Hematopoietic multipotent progenitor cell treated with erythropoietin and hydrocortisone succinate and interleukin-3 and kit ligand, for 17 days (in vitro differentiated cells): ENCODE measurements at regions not wholly inside any gene's neighbourhood (a gene's known extent, or its start where the extent isn't known, plus 50 kb on each side); places are given as distances from the start of the nearest gene placed in this dataset.

Experiments used
- DNase-seq: peaks from one replicate; pipeline ENCODE4 v3.0.0-alpha.2; 2015; ENCODE audit warnings: low spot score

DNA sequence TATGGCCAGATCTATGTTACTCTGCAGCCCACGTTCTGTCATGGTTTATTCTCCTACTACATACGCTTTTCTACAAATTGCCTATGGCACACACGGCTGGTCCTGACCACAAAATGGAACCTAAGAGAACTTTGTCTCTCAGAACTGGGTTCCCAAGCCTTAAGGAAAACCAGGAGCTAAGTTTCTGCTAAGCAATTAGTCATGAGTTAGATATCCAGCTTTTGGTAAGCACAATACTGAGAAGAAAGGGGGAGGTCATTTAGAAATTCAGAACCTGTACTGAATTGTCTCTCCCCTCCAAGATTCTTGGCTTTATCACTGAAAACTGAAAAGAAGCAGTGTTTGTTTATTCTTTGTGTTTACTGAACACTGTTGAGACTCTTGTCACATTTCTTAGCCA lies 283.5 kb upstream of the TANK start:
- DNase-seq, result no peak

DNA sequence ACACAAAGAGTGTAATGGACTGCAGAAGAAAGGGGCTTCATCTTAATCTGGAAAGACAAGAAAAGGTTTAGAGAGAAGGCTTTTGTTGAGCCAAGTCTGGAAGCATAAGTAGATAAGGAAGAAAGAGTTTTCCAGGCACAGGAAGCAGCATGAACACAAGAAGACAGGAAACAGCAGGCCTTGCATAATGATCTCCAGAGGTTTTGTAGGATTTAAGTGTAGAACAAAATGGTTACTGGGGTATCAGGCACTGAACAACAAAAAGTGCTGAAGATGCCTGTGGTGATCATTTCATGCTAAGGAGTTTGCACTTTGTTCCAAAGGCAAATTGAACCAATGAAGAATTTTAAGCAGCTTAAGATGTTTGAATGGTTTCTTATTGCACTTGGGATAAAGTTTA lies 281.6 kb upstream of the TANK start:
- DNase-seq, result no peak

DNA sequence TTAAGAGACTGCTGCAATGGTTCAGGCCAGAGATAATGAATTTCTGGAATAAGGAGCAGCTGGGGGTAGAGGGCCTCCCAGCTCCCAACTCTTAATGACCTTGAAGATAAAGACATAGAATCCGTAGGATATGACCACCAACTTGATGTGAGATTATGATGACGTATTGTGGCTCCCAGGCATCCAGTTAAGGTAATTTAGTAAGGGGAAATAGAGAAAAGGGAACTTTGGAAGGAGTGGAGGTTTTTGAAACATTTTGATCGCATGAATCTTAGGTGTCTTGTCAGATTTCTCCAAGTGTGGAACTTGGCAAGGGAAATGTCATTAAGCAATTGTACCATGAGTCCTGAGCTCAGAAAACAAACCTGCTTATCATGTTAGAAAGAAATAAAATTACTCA lies 277.3 kb upstream of the TANK start:
- DNase-seq, result no peak

DNA sequence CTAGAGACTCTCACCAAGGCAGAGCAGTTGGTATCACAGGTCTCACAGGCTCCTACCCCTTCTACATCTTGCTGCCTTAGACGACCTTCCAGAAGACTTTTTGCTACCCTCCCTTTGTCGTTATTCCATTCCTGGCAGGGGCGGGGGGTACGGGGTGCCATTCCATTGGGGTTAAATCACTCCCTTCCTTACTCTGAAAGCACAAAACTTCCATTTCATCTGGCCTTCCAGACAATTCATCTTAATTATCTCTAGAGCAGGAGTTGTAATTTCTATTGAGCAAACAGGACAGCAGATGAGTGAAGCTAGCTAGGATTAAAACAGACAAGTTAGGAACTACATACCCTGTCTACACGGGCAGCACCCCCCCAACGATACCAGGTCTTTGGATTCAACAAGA lies 276.2 kb upstream of the TANK start:
- no peak for DNase-seq

DNA sequence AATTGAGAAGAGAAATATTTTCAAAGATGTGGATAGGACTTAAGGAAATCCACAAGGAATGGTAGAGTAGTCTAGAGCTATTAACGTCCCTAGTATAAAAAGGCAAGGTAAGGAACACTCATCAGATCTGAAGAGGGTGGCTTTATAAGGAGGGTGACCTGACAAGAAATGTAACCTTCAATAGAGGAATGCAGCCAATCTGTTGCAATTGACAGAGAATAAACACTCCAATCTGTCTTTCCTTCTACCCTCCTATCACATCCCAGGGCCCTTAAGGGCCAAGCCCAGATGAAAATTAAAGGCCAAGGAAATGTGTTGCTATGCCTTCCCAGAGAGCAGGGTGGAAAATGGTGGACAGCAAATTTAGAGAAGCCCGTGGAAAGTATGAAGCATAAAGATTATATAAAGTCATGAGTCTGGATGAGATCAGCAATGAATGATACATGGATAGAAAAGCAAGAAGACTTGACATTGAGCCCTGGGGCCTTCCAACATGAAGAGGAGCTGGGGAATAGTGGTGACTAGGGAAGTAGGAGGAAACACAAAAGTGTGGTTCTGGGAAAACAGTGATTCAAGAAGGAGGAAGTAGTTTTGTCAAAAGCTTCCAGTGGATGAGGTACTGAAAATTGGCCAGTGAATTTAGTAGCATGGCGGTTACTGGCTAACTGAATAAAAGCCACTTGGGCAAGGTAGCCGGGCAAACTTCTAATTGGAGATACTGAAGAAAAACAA lies 270.6 kb upstream of the TANK start:
- DNase-seq, result no peak

DNA sequence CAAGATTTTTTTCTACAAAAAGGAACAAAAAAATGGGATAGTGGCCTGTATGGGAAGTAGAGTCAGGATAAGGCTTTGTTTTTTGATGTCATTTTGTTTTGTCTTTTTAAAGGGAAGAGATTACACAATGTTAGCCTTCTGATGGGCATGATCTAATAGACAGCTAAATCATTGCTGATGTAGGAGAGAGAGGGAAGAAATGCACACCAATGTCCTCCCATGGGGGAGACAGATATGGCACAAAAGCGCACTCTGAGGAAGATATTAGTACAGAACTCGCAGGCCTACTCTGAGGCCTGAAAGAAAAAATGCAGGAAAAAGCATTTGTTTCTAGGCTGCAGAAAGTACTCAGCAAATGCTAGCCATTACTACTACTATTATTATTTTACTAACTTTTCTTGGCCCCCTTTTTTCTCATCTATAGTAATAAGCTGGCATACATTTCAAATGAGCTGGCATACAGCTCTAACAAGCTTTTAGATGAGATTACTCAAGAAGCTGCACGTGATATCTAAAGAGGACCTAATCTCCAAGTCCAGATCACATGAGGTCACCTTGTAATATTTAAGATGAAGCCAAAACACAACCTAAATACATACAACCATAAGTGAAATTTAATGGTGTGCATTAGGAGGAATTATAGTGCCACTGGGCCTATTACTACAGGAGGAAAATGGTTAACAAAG lies 269.4 kb upstream of the TANK start:
- no peak for DNase-seq

DNA sequence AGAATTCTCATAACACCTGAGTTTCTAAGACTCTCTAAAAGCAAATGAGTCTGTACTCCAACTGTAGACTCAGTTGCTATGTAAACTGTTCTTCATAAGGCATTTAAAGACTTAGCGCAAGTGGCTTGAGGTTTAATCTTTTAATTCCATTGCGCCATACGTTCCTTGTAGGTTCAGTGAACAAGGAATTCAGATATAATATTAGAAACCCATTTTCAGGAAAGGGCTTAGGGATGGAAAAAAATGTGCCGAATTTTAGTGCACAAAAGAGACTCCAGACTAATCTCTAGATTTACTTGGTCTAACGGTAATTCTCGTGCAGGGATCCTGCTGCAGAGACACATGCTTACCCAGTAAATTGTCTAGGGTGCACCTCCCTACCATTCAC lies 268.9 kb upstream of the TANK start:
- no peak for DNase-seq

DNA sequence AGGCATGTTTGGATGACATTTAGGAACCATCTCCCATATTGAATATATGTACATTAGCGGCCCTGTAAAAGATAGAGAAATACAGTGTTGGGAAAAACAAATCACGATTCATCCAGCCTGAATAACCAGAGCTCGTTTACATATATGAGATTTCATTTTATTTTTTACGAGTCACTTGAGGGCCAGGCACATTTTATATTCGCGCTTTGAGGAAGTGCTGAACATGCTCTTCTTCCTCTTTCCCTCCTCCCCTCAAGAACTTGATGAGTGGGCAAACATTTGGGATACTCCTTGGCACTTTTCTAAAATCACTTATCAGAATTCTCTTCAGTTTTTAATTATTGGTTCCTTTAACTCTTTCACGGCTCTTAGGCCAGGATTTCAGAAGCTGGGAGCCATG lies 268.0 kb upstream of the TANK start:
- DNase-seq, result no peak

DNA sequence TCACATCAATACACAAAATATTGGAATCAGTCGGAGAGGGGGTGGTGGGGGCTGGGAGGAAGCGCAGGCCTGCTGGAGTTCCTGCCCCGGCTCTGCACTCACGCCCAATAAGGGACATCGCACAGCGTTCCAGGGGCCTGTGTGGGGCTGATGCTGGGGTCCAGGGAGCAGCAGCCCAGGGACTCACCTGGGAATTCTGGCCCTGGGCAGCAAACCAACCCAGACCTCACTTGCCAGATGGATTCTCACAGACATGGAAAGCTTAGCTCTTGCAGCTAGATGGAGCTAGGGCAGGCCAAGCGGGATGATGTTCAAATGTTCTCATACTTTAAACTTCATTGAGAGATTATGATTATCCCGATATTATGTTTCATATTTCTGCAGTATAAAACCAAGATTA lies 266.6 kb upstream of the TANK start:
- no peak for DNase-seq

DNA sequence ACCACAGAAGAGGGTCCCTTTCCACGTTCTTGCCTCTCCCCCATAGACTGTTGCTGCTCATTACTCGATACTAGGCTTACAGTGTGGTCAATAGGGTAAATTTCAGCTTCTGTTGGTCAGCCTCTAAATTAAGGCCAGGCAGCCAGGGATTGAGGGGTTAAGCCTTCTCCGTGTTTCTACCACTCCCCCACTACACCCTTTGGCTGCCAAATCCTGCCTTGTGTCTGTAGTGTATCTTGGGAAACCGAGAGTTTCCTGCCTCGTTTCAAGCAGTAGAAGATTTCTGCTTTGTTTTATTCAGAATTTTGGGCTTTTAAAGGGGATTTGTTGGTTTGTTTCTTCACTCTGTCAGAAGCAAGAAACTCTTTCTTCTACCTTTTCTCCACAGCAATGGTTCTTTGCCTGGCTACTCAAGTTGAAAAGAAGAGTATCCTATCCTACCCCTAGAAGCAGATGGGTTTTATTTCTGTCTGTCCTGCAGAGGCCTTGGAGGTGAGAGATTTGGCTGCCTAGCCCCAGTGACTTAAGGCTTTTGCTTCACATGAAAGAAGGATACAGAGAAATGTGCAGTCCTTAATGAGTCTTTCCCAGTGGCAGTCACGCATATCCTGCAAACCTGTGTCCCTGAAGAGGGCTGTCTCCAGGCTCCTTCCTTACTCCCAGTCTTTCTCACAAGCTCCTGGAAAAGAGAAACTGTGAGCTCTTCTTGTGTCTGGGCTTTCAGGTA lies 261.5 kb upstream of the TANK start:
- no peak for DNase-seq

DNA sequence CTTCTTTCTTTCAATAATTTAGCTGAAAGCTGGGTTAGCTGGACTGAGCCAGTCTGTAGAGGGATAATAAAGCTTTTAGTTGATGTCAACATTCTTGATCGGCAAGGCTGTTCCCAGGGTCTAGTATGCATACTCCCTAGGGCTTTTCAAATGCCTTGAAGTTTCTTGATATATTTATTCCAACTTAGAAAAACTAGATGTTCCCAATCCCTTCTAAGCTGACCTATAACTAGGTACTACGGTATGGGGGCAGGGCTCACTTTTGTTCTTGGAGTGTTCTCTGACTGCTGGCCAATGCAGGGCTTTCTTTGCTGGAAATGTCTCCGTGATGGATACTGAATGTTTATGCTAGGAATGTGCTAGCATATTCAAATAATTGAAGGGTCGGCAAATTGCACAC lies 258.6 kb upstream of the TANK start:
- no peak for DNase-seq

DNA sequence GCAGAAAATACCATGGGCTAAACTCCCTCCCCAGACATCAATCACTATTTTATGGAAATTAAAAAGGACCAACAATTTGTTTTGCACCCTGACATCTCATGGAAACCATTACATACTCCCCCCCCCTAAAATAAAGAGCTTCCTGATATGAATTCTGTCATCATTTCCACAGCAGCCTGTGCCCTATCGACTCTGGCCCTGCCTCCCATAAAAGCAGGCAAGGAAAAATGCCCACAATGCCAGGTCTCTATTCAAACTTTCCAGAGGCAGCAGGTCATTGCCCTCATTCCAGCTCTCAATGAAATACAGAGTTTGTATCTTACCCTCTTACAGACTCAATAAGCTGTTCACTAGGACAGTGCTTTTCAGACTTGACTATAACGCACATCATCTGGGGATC lies 254.4 kb upstream of the TANK start:
- DNase-seq, result no peak

DNA sequence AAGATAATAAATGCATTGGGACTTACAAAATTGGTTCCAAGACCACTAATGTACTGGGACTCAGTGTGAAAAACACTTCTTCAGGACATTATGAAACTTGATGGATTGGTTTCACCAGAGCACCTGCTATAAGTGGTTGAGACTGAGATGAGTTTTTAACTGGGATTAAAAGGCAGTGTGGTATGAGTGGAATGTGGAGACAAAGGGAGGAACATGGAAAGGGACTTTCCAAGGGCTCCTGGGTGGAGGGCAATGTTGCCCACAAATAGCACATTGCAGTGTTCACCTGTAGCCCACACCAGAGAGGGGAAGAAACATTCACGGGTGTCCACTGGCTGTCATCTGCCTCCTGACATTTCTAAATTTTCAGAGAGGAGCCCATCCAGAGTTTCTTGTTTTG lies 253.3 kb upstream of the TANK start:
- no peak for DNase-seq

DNA sequence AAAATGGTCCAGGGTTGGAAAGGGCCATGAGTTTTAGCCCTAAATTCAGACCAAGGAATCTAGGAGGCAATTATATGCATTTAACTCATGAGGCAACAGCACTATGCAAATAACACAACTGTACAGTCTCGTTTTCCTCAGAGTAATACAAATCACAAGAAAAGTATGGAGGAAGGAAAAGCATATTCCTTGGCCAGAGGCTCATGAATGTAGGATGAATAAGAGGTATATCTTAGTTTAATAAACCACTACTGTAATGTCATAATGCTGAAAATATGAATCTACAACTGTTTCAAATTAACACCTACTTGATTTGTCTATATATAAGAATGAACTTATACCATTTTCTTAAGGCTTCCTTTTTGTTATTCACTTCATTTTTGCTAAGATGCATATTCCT lies 252.5 kb upstream of the TANK start:
- no peak for DNase-seq

DNA sequence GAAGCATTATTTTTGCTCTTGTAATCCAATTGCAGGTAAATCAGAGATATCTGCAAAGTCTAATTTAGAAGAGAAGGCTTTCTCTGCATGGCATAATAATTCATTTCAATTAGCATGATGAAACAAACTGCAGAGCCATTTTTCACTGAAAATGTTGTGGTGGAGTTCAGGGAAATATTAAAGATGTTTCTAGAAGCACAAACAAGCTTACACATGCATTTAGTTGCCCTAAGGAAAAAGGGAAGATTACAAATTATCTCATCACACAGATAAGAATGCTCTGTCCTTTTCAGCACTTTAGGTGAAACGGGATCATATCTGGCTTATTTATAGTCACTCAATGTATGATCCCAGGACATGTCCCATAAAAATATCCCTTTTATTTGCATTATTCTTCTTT lies 252.1 kb upstream of the TANK start:
- DNase-seq, result no peak

DNA sequence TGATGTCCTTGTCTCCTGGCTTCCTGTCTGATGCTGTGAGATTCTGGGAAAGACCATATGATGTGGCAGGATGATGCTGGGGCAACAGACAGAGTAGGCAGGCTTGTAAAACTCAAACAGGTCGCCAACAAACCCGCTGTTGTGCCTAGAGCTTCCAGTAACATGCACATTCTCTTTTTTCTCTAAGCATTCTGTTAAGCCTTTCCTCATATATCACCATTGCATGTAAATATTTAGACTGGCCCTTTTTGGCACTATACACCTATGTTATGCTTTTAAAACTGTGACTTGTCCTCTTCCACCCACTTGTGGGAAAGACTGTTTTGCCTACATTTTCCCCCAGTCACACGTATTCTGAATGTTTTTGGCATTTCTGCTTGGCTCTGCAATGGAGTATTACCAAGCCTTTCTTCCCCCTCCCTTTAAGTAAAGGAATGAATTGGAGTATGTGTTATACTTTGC lies 250.4 kb upstream of the TANK start:
- no peak for DNase-seq

DNA sequence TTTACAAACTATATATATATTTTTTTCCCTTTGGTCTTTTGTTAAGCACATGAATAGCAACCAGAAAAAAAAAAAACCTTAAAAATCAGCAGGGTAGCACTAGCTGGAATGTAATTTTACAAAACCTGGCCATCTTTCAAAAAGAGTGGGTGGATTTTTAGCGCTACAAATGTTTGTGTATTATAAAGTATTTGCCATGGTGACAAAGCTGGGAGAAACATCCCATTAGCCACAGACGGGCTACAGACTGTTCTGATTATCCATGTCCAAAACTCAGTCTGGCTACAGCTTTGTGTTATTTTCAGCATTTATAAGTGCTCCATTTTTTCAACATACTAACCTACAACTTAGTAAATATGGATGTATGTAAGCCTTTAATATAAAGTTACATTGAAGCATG lies 249.5 kb upstream of the TANK start:
- no peak for DNase-seq

DNA sequence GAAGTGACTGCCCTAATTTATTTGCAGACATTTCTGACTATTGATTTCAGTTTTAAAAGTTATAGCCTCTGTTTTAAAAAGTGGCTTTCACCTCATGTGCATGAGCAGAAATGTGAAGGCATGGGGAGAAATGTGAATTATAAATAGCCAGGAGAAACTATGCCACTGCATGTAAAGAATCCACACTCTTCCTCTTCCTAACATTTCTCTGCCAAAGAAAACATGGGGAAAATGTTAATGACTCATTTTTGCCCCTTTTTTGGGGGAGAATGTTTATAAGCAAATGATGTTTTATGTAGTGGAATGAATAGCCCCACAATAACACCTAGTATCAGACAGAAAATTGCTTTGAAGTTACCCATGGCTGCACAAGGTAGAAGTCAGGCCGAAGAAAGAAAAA lies 249.0 kb upstream of the TANK start:
- no peak for DNase-seq

DNA sequence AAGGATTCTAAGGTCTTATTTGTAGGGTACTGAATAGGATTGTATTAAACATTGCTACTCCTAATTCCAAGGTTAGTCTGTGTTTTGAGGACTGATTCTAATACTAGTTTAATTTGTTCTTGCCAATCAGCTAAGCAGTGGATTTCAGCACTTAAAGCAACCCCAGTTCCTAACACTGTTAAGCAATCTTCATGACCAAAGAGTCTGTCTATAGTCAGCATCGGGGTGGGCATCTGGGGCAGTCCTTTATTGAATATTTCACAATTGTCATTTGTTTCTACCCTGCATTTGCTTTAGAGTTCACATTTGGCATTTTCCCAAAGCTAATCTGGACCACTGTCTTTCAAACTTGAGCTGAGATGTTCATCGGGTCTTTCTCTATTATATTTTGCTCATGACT lies 248.0 kb upstream of the TANK start:
- no peak for DNase-seq

DNA sequence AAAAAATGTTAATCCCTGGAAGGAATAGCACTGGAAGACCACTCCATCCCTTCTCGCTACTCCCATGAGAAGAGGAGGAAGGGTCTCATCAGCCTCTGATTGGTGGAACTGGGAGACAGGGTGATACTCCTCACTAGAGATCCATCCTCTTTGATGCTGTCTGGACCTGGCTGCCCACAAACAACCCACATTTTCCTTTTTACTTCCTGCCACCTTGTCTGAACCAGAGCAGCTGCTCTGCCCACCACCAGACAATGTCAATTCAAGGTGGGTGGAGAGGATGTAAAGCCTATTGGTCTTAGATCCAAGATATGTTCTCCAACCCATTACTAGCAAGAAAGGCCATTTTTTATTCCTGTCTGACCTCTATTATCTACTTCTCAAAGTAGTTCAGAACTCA lies 246.9 kb upstream of the TANK start:
- no peak for DNase-seq

DNA sequence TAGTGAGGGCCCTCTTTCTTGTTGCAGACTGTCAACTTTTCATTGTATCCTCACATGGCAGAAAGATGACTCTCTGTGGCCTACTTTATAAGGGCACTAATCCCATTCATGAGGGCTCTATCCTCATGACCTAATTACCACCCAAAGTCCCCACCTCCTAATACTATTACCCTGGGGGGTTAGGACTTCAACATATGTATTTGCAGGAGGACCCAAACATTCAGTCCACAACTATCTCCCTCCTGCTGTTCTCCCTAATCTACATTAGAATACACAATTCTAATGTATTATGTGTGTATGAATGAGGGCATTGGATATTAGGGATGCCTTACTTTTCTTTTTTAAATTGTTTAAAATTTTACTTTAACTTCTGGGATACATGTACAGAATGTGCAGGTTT lies 246.0 kb upstream of the TANK start:
- DNase-seq, result no peak

DNA sequence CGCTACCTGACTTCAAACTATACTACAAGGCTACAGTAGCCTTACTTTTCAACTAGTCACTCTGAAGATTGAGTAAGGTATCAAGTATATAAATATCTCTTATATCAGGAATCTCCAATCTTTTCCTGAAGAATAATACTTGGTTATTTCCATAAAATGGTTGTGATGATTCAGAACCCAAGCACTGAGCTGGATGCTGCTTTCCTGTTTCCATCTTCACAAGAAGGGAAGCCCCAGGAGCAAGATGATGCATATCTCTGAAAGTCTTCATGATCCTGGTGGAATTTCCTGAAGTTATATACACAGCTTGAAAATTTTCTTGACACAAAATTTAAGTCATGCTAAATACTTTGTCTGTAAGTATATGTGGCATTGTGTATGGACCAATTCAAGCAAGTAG lies 243.9 kb upstream of the TANK start:
- DNase-seq, result no peak

DNA sequence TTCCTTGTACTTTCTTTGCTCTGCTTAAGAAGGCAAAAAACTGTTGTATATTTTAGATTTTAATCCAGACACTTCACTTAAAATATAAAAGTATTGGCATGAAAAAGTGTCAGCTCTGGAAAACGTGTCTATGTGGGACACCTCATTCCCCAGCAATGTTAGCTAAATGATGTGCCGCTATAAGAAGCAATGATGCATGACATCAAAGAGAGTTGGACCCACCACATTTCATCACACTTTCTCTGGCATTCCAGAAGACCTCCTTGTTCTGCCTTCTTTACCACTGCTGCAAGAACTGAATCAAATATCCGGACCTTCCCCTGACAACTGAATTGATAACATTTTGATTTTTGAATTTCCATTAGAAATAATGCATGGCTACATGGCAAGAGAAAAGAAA lies 242.4 kb upstream of the TANK start:
- DNase-seq, result no peak
